NCI-H2029 (cell line): ENCODE measurements at regions not wholly inside any gene's neighbourhood (a gene's known extent, or its start where the extent isn't known, plus 50 kb on each side); places are given as distances from the start of the nearest gene placed in this dataset.

ENCODE experiments used
- DNase-seq: peaks from one replicate; lab custom pipeline; 2025; lab: John Stamatoyannopoulos, UW

GRCh38 chr6:134453792-134454510, 136.0 kb upstream of the SGK1 start:
- peak; percentile 3 for DNase-seq

GRCh38 chr6:134452906-134453305, 135.0 kb upstream of the SGK1 start:
- no peak for DNase-seq

GRCh38 chr6:134451529-134451928, 133.6 kb upstream of the SGK1 start:
- DNase-seq = no peak

GRCh38 chr6:134449781-134450180, 131.9 kb upstream of the SGK1 start:
- no peak for DNase-seq

GRCh38 chr6:134449004-134449403, 131.1 kb upstream of the SGK1 start:
- DNase-seq = no peak

GRCh38 chr6:134447883-134448387, 130.0 kb upstream of the SGK1 start:
- no peak for DNase-seq

GRCh38 chr6:134447423-134447822, 129.5 kb upstream of the SGK1 start:
- DNase-seq = no peak

- no peak for DNase-seq
Observed at GRCh38 chr6:134446896-134447295, 129.0 kb upstream of the SGK1 start.

- no peak for DNase-seq
Observed at GRCh38 chr6:134446218-134446848, 128.4 kb upstream of the SGK1 start.

- no peak for DNase-seq
Observed at GRCh38 chr6:134443009-134443408, 125.1 kb upstream of the SGK1 start.

- no peak for DNase-seq
Observed at GRCh38 chr6:134442073-134442472, 124.2 kb upstream of the SGK1 start.

GRCh38 chr6:134438837-134439236, 120.9 kb upstream of the SGK1 start:
- no peak for DNase-seq

GRCh38 chr6:134437376-134437775, 119.5 kb upstream of the SGK1 start:
- DNase-seq = no peak

GRCh38 chr6:134436950-134437349, 119.0 kb upstream of the SGK1 start:
- DNase-seq = no peak

GRCh38 chr6:134436281-134436815, 118.4 kb upstream of the SGK1 start:
- no peak for DNase-seq

GRCh38 chr6:134435814-134436280, 117.9 kb upstream of the SGK1 start:
- no peak for DNase-seq

GRCh38 chr6:134434019-134434942, 116.4 kb upstream of the SGK1 start:
- DNase-seq = no peak

GRCh38 chr6:134432036-134432435, 114.1 kb upstream of the SGK1 start:
- DNase-seq = no peak

- no peak for DNase-seq
Observed at GRCh38 chr6:134431421-134431859, 113.5 kb upstream of the SGK1 start.

- DNase-seq = peak; percentile 10
Observed at GRCh38 chr6:134429861-134430380, 112.0 kb upstream of the SGK1 start.

GRCh38 chr6:134427721-134428120, 109.8 kb upstream of the SGK1 start:
- DNase-seq = no peak

- DNase-seq = no peak
Observed at GRCh38 chr6:134426623-134427022, 108.7 kb upstream of the SGK1 start.
